ENCODE measurements at regions not wholly inside any gene's neighbourhood (a gene's known extent, or its start where the extent isn't known, plus 50 kb on each side); places are given as distances from the start of the nearest gene placed in this dataset.
"Not testable (repeated sequence)": the region's sequence is repeated elsewhere in the genome, so short reads cannot be mapped to it uniquely, and the experiment has no call there.

DNA sequence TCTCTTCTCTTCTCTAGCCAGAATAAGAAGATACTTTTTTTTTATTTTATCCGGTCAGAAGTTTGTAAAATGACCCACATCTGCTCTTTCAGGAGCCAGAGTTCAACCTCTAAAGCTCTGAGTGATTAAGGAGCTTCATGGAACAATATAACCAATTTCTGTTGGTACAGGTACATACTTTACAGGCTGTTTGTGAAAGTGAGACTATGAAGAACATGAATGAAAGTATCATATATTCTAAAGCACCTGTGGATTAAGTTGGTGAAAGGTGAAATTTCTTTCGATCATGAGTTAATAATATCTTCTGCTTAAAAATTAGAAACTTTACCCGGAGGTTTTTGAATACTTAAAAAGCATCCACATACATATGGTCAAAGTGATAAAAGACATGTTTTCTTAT, 65.2 kb downstream of the DMRT2 start:
- no peak for DNase-seq (ENCODE audit: low read depth, low spot score)

DNA sequence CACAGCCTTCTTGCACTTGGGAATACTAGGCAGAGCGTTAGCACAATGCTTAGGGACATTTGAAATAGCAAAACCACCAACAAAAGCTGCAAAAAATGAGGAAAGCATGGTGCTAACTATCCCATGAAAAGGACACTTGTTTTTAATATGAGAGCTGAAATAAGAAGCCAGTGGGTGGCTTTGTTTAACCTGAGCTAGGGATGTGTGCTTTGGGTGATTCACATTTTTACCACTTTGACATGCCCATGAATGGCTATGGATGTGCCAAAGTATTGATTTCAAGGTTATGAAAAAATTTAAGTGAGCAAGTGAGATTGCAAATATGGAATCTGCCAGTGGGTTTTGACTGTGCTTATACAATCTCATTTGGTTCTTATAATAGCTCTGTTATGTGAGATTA, 67.3 kb downstream of the DMRT2 start:
- DNase-seq (ENCODE audit: low read depth, low spot score), result no peak

DNA sequence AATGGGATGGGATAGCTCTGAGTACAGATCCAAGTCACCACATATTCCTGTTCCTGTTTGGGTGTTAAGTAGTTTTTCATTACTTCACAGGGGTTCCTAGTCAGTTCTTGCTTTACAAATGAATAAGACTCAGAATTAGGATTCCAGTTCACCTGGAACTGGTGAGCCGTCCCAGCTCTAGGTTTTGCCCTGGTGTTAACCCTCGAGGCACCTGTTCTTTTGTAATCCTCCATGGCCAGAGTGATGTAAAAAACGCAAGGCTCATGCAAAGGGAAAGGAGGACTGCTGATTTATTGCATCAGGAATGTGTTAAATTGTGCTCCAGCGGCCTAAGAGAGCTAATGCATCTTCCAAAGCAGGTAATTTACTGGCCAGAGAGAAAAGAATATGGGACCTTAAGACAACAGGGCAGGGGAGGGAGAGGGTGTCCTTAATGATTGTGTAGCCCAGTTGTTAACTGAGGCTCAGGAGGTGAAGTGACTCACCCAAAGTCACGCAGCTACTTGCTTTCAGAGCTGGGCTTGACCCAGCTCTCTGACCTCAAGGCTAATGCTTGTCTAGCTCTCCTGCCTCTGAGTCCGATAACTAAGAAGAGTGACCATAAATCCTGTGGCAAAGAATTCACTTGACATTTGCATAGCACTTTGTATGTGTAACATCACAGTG, 70.5 kb downstream of the DMRT2 start:
- no peak for DNase-seq (ENCODE audit: low read depth, low spot score)

DNA sequence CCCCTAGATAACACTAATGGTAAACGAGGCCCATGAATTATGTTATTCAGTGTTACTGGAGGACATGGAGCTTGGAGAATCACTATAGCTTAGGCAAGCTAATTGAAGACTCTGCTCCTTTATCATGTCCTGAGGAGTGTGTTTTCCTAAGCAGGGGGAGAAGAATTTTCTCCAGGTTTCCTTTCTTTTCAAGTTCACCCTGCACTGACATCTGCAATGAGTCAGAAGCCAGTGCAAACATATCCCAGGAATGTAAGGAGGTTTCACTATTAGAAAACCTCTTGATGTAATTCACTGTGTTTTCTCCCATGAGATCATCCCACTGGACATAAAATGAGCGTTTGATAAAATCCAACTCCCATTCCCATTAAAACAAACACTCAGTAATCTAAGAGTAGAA, 75.6 kb downstream of the DMRT2 start:
- no peak for DNase-seq (ENCODE audit: low read depth, low spot score)

DNA sequence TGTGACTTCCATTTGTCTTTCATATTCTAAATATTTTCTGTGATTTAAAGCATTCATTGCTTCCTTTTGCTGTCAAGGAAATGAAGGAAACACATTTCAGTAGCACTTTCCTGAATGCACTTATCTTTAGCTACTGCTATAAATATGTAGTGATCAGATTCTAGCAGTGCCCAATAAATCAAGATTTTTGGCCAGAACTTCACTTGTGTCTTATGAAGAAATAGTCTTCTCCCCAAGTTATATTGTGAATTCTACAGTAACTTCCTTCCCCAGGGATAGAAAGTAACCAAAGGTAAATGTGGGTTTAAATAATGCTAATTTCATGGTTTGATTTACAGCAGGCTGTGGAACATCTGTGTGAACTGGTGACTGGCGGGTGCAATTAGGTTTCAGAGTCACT, 77.9 kb downstream of the DMRT2 start:
- DNase-seq (ENCODE audit: low read depth, low spot score), result no peak

DNA sequence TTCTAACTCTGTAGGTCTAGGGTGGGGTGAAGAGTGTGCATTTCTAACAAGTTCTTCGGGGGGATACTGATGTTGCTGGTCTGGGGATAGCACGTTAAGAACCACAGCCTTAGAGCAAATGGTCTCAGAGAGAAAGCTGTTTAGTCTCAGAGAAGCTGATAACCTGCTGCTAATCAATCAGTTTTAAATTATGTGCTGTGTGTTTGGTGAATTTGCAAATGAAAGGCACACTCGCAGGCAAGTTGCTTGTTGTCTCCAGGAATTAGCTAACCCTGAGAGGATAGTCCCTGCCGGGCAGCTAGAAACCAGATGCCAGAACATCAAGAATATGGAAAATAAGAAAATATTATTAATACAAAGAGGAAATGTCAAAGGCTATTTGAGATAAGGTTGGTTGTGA, 79.2 kb downstream of the DMRT2 start:
- DNase-seq (ENCODE audit: low read depth, low spot score), result no peak

DNA sequence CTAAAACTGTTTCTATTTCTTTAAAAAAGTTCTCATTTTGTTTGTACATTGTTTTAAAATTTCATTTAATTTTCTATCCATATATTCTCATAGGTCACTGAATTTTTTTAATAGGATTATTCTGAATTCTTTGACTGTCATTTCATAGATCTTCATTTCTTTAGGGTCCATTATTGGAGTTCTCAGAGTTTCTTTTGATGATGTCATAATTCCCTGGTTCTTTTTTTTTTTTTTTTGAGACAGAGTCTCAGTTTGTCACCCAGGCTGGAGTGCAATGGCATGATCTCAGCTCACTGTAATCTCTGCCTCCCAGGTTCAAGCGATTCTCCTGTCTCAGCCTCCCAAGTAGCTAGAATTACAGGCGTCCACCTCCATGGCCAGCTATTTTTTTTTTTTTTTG, 89.9 kb downstream of the DMRT2 start:
- DNase-seq (ENCODE audit: low read depth, low spot score), result no peak

DNA sequence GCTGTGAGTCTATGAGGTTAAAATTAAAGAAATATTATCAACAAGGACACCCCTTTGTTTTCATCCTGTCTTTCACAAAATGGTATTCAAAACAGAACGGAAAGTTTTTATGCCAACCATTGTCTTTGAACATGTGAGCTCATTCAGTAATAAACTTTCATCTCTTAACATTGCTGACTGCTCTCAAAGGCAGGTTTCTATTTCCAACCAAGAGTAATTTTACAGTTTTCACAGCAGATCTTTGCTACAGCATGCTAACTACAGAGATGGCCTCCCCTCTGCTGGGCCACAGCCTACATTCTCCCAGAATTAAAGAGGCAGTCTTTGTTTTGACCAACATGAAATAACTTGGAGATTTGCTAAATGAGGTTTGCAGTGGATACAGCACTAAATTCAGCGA, 101.5 kb downstream of the DMRT2 start:
- DNase-seq (ENCODE audit: low read depth, low spot score), result no peak

DNA sequence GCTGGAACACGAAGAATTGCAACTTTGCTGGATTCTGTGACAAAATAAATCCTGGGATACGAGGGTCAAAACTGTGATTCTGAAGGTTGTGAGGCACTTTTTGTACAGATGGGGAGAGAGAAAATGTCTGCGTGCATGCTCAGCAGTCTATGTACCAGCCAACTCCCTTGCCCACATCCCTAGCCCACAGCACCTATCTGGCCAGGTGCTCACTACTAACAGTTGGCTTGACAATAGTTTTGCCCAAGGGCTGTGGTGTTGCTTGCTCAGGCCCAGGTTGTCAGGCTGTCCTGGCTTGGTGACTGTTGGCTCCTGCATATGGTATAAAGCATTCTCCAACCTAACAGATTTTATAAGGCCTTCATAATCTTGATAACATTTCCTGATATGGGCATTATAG, 102.0 kb downstream of the DMRT2 start:
- DNase-seq (ENCODE audit: low read depth, low spot score), result no peak

DNA sequence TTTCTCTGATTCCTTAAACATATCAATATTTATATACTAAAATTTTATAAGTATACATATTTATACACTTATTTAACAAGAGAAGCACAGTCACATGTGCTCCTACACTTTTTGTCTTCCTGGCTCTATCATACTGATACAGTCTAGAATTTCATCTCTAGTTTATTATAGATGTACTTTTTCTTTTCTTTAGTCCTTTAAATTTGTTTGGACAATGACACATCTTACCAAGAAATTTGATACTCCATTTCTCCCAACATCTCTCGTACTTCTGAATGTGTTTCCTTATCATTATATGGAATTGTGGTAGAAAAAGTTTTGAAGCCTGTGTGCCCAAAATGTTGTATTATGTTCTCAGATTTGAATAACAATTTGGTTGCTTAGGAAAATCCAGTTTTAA, 104.6 kb downstream of the DMRT2 start:
- DNase-seq (ENCODE audit: low read depth, low spot score), result no peak

DNA sequence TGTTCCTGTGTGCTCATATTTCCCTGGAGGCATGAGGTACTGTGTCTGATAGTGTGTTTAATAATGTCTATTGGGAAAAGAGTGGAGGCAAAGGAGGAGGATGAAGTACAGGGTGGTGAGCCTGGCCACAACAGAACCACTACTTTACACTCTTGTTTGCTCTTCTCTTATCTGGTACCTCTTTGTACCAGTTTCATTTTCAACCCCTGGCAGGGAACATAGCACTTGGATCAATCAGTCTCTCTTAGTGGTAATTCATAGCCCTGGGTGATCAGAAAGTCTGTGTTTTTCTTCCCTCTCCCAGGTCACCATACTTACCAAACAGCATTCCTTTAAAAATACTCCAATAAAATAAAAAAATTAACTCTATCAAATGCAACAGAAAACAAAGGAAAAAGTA, 105.4 kb downstream of the DMRT2 start:
- no peak for DNase-seq (ENCODE audit: low read depth, low spot score)

DNA sequence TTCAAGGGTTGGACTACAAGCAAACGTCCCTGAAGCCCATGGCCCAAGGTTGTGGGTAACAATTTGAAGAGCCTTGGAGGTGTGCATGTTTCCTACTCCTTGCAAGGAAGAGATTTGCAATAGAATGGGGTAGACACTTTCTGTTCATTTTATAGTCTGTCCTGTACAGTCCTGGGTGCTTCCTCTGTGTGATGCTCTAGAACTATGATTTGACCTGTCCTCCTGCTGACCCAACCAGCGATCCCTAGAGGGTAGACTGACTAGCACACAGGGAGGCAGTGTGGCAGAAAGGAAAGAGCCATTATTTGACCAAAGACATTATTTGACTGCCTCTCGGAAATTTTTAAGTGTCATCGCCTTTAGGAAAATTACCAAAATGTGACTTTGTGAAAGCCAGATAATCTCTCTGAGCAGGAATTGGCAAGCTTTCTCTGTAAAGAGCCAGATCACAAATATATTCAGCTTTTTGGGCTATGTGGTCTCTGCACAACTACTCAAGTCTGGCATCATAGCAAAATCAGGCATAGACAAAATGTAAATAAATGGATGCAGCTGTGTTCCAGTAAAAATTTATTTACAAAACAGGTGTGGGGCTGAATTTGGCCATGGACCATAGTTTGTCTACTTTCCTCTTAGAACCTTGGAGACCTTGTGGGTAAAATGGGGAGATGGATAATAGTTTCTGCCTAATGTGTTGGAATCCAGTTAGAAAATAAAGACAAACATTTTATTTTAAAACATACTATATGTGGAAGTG, 106.8 kb downstream of the DMRT2 start:
- no peak for DNase-seq (ENCODE audit: low read depth, low spot score)

DNA sequence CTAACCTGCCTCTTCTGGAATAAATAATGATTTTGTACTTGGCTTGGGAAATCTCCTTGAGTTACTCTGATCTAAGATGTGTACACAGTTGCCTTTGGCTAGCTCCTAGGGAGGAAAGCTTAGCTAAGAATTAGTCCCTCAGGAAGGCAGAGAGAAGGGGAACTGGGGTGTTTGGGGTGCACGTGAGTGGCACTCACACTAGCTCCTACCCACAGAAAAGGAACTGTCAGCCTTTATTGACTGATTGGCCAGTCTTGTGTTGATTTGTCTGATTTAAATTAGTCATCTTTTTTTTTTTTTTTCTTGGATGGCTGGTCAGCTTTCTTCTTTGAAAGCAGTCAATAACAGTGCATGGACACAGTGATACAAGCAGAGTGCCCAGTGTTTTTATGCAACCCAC, 107.7 kb downstream of the DMRT2 start:
- DNase-seq (ENCODE audit: low read depth, low spot score), result no peak

DNA sequence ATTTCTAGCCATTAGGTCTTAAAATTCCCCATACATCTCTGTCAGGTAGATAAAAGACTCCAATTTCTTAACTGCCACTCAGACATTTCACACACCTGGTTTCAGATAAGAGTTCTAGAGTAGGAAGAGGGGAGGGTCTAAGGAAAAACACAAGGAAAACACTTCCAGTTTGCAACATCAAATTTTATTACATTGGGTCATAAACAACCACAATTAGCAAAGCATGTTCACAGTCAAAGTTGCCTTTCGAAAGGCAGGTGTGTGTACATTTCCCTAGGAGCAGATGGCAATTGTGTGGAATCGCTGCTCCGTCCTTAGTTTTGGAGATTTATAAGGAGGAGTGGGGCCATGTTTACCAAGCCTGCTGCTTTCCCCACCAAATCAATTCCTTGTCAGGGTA, 120.8 kb downstream of the DMRT2 start:
- no peak for DNase-seq (ENCODE audit: low read depth, low spot score)

DNA sequence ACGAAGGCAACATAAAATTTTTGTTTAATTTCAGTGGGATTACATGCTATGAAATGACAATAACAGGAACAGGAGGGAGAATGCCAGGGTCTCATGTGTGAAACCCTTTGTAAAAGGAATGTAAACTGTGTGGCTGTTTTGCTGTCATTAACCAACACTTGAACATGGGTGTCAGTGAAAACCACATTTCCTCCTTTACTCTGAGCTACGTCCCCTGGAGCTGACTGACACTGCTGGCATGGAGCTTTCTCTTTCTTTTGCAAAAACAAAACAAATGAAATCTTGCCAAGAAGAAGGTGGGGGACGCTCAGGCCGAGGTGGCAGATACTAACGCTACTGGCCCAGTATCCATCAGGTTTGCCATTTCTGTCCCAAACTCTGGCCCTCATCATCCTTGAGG, 121.4 kb downstream of the DMRT2 start:
- DNase-seq (ENCODE audit: low read depth, low spot score), result no peak

DNA sequence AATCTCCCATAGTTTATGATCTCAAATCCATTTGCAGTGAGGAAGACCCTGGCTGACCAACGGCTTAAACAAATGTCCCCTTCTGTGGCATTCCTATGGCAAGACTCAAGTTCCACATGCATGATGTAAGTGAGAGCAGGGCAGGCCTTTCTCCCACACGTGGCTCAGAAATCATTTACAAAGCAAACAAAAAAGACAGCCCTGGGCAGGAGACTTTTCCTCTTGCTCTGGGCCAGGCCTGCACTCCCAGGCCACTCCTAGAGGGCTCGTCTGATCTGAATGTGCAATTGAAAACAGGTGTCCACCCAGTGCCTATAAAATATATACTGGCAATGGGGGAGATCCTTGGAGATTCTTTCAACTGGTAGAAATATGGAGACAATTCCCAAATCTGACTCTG, 123.1 kb downstream of the DMRT2 start:
- DNase-seq (ENCODE audit: low read depth, low spot score), result no peak

DNA sequence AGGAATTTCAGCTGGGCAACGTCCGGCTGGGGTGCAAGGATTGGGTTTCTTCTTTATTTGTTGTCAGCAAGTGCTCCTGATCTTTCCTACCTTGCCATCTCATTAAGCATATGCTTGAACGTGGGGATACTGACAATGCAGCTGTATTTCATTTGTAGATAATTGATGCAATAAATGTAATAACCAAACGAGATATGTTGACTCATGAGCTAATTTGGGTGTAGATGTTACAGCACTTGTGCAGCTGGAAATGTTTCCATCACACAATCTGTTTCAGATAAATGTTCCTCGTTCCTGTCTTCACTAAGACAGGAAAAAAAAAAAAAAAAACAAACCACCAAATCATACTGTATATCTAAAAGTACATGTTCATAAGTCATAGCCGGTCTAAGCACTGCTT, 123.8 kb downstream of the DMRT2 start:
- DNase-seq (ENCODE audit: low read depth, low spot score), result no peak

DNA sequence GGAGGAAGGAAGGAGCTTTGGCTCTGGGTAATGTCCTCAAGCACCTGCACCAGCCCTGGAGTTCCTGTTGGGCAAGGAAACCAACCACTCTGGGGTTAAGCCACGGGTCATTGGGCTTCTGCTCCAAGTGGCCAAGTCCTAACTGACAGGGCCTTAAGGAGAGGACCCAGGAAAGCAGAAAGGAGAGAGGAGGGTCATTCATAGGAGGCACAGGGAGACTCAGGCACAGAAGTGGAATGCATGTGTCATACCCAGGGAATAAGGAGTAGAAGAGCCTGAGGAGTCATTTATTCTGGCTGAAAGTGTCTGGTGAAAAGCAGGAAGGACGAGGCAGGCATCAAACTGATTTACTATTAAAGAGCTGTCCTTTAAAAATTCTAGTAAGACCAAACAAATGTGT, 129.2 kb downstream of the DMRT2 start:
- DNase-seq (ENCODE audit: low read depth, low spot score), result no peak

DNA sequence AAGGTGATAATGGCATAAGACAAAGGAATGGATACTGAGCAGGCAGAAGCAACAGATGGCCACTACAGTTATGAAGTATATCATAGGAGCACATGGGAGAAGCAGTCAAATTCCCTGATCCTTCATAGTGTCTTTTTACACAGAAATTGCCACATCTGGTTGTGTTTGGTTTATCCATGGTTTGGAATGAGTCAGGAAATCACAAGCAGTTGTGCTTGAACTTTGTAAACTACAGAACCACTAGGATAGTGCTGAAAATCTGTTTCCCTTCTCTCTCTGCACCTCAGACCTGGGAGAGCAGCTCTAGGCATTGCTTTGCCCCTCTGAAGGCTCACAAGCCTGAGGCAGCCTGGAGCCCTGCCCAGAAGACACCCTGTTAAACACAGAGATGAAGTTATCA, 134.0 kb downstream of the DMRT2 start:
- no peak for DNase-seq (ENCODE audit: low read depth, low spot score)

DNA sequence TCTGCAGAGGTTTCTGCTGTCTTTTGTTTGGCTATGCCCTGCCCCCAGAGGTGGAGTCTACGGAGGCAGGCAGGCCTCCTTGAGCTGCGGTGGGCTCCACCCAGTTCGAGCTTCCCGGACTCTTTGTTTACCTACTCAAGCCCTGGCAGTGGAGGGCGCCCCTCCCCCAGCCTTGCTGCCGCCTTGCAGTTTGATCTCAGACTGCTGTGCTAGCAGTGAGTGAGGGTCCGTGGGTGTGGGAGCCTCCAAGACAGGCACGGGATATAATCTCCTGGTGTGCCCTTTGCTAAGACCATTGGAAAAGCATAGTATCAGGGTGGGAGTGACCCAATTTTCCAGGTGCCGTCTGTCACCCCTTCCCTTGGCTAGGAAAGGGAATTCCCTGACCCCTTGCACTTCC, 137.0 kb downstream of the DMRT2 start:
- DNase-seq (ENCODE audit: low read depth, low spot score), result not testable (repeated sequence)

DNA sequence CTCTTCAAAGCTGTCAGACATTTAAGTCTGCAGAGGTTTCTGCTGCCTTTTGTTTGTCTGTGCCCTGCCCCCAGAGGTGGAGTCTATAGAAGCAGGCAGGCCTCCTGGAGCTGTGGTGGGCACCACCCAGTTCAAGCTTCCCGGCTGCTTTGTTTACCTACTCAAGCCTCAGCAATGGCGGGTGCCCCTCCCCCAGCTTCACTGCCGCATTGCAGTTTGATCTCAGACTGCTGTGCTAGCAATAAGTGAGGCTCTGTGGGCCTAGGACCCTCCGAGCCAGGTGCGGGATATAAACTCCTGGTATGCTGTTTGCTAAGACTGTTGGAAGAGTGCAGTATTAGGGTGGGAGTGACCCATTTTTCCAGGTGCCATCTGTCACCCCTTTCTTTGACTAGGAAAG, 145.5 kb downstream of the DMRT2 start:
- not testable (repeated sequence) for DNase-seq (ENCODE audit: low read depth, low spot score)

DNA sequence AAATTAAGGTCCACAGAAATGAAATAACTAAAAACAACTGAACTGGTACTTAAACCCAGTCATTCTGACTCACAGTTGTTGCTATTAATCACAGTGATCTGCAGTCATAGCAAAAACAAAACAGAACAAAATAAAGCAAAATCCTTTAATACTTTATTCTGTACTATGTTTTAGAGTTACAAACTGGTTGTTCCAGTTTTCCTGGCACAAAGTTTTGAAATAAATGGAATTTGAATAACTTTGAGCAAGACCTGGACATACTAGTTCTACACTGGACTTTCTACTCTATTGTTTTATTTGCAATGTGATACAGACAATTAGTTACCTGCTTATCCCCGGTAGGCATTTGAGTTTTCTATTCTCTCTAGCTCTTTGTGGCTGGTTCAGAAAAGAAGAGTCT, 147.9 kb downstream of the DMRT2 start:
- DNase-seq (ENCODE audit: low read depth, low spot score), result no peak

DNA sequence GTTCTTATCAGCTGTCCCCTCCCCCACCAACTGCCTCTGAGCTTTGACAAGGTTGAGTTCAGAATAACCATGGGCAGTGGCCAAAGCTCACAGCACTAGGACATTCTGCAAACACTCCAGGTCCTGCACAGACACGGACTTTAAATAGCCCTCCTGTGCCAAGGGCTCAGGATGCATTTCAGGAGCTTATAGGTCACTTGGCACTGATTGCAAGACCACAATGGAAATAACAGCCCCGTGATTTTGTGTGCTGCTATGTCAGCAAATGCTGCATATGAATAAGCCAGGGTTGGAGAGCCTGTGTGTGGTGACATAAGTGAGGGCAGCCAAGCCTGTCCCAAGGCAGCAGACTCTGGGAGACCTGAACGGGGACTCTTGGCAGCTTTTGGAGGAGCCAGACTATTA, 150.7 kb downstream of the DMRT2 start:
- no peak for DNase-seq (ENCODE audit: low read depth, low spot score)

DNA sequence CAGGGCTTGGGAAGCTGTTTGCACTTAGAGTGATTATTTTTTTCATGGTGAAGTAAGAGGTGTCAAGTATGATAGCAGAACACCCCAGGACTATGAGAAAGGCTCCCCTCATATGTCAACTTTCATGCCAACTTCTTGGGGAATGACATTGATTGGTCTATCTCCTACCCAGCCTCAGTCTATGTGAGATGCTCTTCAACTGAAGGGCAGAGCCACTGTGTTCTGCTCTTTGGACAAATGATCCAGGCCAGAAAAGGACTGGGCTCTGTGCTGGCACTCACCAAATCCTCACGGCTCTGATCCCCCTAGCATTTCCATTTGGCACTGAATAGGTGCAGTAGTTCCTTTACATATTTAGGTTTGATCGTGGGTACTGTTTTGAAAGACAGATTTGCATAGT, 151.1 kb downstream of the DMRT2 start:
- no peak for DNase-seq (ENCODE audit: low read depth, low spot score)
